GM12878 (cell line): ENCODE measurements at regions not wholly inside any gene's neighbourhood (a gene's known extent, or its start where the extent isn't known, plus 50 kb on each side); places are given as distances from the start of the nearest gene placed in this dataset.

Source experiments
- BCL11A ChIP-seq: IDR thresholded peaks from 2 replicates; pipeline ENCODE4 v1.6.1; 2011; ENCODE audit warnings: low read depth, low read length
- BCL3 ChIP-seq: IDR thresholded peaks from 2 replicates; pipeline ENCODE4 v1.6.1; 2011; ENCODE audit warnings: borderline replicate concordance, low read depth, mild to moderate bottlenecking, moderate library complexity, low read length; ENCODE audit not compliant: insufficient read depth, poor library complexity, severe bottlenecking
- CBFB ChIP-seq: IDR thresholded peaks from 2 replicates; pipeline ENCODE4 v1.6.1; 2016; ENCODE audit warnings: antibody characterized with exemption, low read depth
- CHD2 ChIP-seq: IDR thresholded peaks from 2 replicates; pipeline ENCODE4 v1.6.1; 2011; ENCODE audit warnings: low read depth, low read length, improper control_type of control experiment, borderline replicate concordance
- CREM ChIP-seq: IDR thresholded peaks from 2 replicates; pipeline ENCODE4 v1.6.1; 2014; ENCODE audit warnings: antibody characterized with exemption, low read depth
- EED ChIP-seq: sonication (generic); IDR thresholded peaks from 2 replicates; pipeline ENCODE4 v1.6.1; 2016; ENCODE audit warnings: antibody characterized with exemption, low read depth
- HDAC2 ChIP-seq: fragments of 200-600 bp; sonication (generic); IDR thresholded peaks from 2 replicates; pipeline ENCODE4 v1.6.1; 2017
- JUNB ChIP-seq: IDR thresholded peaks from 2 replicates; pipeline ENCODE4 v1.6.1; 2016; ENCODE audit warnings: antibody characterized with exemption, mild to moderate bottlenecking
- MTA3 ChIP-seq: IDR thresholded peaks from 2 replicates; pipeline ENCODE4 v1.6.1; 2012; ENCODE audit warnings: low read length, inconsistent platforms, borderline replicate concordance
- NR2F1 ChIP-seq: fragments of 450-650 bp; conservative IDR thresholded peaks from 2 replicates; pipeline ENCODE4 v1.6.1; 2017; ENCODE audit warnings: mild to moderate bottlenecking
- SMARCA5 ChIP-seq: fragments of 450-650 bp; IDR thresholded peaks from 2 replicates; pipeline ENCODE4 v1.6.1; 2017; ENCODE audit warnings: mild to moderate bottlenecking
- SPI1 ChIP-seq: IDR thresholded peaks from 2 replicates; pipeline ENCODE4 v1.6.1; 2011; ENCODE audit warnings: low read depth, mild to moderate bottlenecking, low read length, moderate library complexity, borderline replicate concordance; ENCODE audit not compliant: insufficient read depth
- SREBF1 ChIP-seq: IDR thresholded peaks from 2 replicates; pipeline ENCODE4 v1.6.1; 2012; ENCODE audit warnings: mild to moderate bottlenecking, low read length
- ZBED1 ChIP-seq: IDR thresholded peaks from 2 replicates; pipeline ENCODE4 v1.6.1; 2016; ENCODE audit warnings: borderline replicate concordance
- ZNF24 ChIP-seq: fragments of 450-650 bp; IDR thresholded peaks from 2 replicates; pipeline ENCODE4 v1.6.1; 2017; ENCODE audit warnings: antibody characterized with exemption, mild to moderate bottlenecking
- ZNF622 ChIP-seq: fragments of 450-650 bp; IDR thresholded peaks from 2 replicates; pipeline ENCODE4 v1.6.1; 2017; ENCODE audit warnings: mild to moderate bottlenecking, inconsistent platforms
- TF ChIP-seq, protein P1 (sequence below): fragments of 450-650 bp; IDR thresholded peaks from 2 replicates; pipeline ENCODE4 v1.6.1; 2017; ENCODE audit warnings: low read depth, mild to moderate bottlenecking, moderate library complexity
- TF ChIP-seq, protein P2 (sequence below): fragments of 450-650 bp; IDR thresholded peaks from 2 replicates; pipeline ENCODE4 v1.6.1; 2016; ENCODE audit warnings: mild to moderate bottlenecking, moderate library complexity, borderline replicate concordance
- TF ChIP-seq, protein P3 (sequence below): fragments of 150-350 bp; IDR thresholded peaks from 2 replicates; pipeline ENCODE4 v1.6.1; 2014; ENCODE audit warnings: mild to moderate bottlenecking, low read depth, low read length
- TF ChIP-seq, protein P4 (sequence below): fragments of 450-650 bp; IDR thresholded peaks from 2 replicates; pipeline ENCODE4 v1.6.1; 2018; ENCODE audit warnings: borderline replicate concordance, mild to moderate bottlenecking; ENCODE audit not compliant: partially characterized antibody

- TF ChIP-seq BCL3 (no peak), HDAC2 (no peak), CBFB (no peak), NR2F1 (no peak; the same call in 1 of the 2 replicates), CHD2 (no peak), ZBED1 (no peak; the same call in 1 of the 2 replicates), BCL11A (peak; percentile 15; the same call in 1 of the 2 replicates), CREM (peak; percentile 39; the same call in 1 of the 2 replicates), MTA3 (0 out of 2 replicates have a peak, but pooled peaks have one; percentile 20), SREBF1 (no peak), EED (0 out of 2 replicates have a peak, but pooled peaks have one; percentile 7), JUNB (peak; percentile 47; the same call in 1 of the 2 replicates), SPI1 (peak; percentile 99), ZNF24 (no peak), SMARCA5 (peak; percentile 61; the same call in 1 of the 2 replicates), ZNF622 (no peak)
- TF ChIP-seq, protein P1, sequence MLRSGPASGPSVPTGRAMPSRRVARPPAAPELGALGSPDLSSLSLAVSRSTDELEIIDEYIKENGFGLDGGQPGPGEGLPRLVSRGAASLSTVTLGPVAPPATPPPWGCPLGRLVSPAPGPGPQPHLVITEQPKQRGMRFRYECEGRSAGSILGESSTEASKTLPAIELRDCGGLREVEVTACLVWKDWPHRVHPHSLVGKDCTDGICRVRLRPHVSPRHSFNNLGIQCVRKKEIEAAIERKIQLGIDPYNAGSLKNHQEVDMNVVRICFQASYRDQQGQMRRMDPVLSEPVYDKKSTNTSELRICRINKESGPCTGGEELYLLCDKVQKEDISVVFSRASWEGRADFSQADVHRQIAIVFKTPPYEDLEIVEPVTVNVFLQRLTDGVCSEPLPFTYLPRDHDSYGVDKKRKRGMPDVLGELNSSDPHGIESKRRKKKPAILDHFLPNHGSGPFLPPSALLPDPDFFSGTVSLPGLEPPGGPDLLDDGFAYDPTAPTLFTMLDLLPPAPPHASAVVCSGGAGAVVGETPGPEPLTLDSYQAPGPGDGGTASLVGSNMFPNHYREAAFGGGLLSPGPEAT, result no peak
- TF ChIP-seq, protein P2, sequence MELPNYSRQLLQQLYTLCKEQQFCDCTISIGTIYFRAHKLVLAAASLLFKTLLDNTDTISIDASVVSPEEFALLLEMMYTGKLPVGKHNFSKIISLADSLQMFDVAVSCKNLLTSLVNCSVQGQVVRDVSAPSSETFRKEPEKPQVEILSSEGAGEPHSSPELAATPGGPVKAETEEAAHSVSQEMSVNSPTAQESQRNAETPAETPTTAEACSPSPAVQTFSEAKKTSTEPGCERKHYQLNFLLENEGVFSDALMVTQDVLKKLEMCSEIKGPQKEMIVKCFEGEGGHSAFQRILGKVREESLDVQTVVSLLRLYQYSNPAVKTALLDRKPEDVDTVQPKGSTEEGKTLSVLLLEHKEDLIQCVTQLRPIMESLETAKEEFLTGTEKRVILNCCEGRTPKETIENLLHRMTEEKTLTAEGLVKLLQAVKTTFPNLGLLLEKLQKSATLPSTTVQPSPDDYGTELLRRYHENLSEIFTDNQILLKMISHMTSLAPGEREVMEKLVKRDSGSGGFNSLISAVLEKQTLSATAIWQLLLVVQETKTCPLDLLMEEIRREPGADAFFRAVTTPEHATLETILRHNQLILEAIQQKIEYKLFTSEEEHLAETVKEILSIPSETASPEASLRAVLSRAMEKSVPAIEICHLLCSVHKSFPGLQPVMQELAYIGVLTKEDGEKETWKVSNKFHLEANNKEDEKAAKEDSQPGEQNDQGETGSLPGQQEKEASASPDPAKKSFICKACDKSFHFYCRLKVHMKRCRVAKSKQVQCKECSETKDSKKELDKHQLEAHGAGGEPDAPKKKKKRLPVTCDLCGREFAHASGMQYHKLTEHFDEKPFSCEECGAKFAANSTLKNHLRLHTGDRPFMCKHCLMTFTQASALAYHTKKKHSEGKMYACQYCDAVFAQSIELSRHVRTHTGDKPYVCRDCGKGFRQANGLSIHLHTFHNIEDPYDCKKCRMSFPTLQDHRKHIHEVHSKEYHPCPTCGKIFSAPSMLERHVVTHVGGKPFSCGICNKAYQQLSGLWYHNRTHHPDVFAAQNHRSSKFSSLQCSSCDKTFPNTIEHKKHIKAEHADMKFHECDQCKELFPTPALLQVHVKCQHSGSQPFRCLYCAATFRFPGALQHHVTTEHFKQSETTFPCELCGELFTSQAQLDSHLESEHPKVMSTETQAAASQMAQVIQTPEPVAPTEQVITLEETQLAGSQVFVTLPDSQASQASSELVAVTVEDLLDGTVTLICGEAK, result no peak
- TF ChIP-seq, protein P3, sequence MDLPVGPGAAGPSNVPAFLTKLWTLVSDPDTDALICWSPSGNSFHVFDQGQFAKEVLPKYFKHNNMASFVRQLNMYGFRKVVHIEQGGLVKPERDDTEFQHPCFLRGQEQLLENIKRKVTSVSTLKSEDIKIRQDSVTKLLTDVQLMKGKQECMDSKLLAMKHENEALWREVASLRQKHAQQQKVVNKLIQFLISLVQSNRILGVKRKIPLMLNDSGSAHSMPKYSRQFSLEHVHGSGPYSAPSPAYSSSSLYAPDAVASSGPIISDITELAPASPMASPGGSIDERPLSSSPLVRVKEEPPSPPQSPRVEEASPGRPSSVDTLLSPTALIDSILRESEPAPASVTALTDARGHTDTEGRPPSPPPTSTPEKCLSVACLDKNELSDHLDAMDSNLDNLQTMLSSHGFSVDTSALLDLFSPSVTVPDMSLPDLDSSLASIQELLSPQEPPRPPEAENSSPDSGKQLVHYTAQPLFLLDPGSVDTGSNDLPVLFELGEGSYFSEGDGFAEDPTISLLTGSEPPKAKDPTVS, result no peak
- TF ChIP-seq, protein P4, sequence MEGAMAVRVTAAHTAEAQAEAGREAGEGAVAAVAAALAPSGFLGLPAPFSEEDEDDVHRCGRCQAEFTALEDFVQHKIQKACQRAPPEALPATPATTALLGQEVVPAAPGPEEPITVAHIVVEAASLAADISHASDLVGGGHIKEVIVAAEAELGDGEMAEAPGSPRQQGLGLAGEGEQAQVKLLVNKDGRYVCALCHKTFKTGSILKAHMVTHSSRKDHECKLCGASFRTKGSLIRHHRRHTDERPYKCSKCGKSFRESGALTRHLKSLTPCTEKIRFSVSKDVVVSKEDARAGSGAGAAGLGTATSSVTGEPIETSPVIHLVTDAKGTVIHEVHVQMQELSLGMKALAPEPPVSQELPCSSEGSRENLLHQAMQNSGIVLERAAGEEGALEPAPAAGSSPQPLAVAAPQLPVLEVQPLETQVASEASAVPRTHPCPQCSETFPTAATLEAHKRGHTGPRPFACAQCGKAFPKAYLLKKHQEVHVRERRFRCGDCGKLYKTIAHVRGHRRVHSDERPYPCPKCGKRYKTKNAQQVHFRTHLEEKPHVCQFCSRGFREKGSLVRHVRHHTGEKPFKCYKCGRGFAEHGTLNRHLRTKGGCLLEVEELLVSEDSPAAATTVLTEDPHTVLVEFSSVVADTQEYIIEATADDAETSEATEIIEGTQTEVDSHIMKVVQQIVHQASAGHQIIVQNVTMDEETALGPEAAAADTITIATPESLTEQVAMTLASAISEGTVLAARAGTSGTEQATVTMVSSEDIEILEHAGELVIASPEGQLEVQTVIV, result no peak
Measured at GRCh38 chr6:1482381-1483166, 93.2 kb downstream of the FOXF2 start (continued).
